GM23248 (cell line): ENCODE measurements at regions not wholly inside any gene's neighbourhood (a gene's known extent, or its start where the extent isn't known, plus 50 kb on each side); places are given as distances from the start of the nearest gene placed in this dataset.

ENCODE experiments used
- DNase-seq: peaks from one replicate; pipeline ENCODE4 v3.0.0-alpha.2; 2015
- H2AFZ ChIP-seq: fragments of 200-600 bp; sonication (generic); 2 replicates; pipeline ENCODE4 v1.6.1; 2016; ENCODE audit warnings: antibody characterized with exemption
- H3F3A ChIP-seq: fragments of 200-600 bp; sonication (generic); 2 replicates; pipeline ENCODE4 v1.6.1; 2016; ENCODE audit warnings: mild to moderate bottlenecking, antibody characterized with exemption, mixed run types; ENCODE audit not compliant: insufficient read depth
- H3K27ac ChIP-seq: fragments of 200-600 bp; sonication (generic); 2 replicates; pipeline ENCODE4 v1.5.1; 2016; ENCODE audit warnings: mild to moderate bottlenecking
- H3K27me3 ChIP-seq: fragments of 200-600 bp; sonication (generic); replicated peaks from 2 replicates; pipeline ENCODE4 v1.6.1; 2016; ENCODE audit warnings: mild to moderate bottlenecking; ENCODE audit not compliant: insufficient read depth
- H3K36me3 ChIP-seq: fragments of 200-600 bp; sonication (generic); 2 replicates; pipeline ENCODE4 v1.6.1; 2016; ENCODE audit warnings: low read depth, mild to moderate bottlenecking
- H3K4me1 ChIP-seq: fragments of 200-600 bp; sonication (generic); 2 replicates; pipeline ENCODE4 v1.6.1; 2016; ENCODE audit warnings: mild to moderate bottlenecking; ENCODE audit not compliant: insufficient read depth
- H3K4me2 ChIP-seq: fragments of 200-600 bp; sonication (generic); one replicate; pipeline ENCODE4 v1.6.1; 2016; ENCODE audit warnings: mild to moderate bottlenecking; ENCODE audit not compliant: unreplicated experiment
- H3K4me3 ChIP-seq: fragments of 200-600 bp; sonication (generic); 2 replicates; pipeline ENCODE4 v1.5.1; 2016; ENCODE audit warnings: mild to moderate bottlenecking
- H3K79me2 ChIP-seq: fragments of 200-600 bp; sonication (generic); 2 replicates; pipeline ENCODE4 v1.6.1; 2016; ENCODE audit warnings: mild to moderate bottlenecking; ENCODE audit not compliant: insufficient read depth
- H3K9ac ChIP-seq: fragments of 200-600 bp; sonication (generic); 2 replicates; pipeline ENCODE4 v1.6.1; 2016; ENCODE audit warnings: mild to moderate bottlenecking
- H3K9me2 ChIP-seq: fragments of 200-600 bp; sonication (generic); 2 replicates; pipeline ENCODE4 v1.6.1; 2016; ENCODE audit warnings: mixed run types, mild to moderate bottlenecking, moderate library complexity; ENCODE audit not compliant: insufficient read depth
- H3K9me3 ChIP-seq: fragments of 200-600 bp; sonication (generic); one replicate; pipeline ENCODE4 v1.6.1; 2017; ENCODE audit warnings: low read depth
- H4K20me1 ChIP-seq: fragments of 200-600 bp; sonication (generic); 2 replicates; pipeline ENCODE4 v1.6.0; 2016; ENCODE audit not compliant: insufficient read depth
- EZH2 ChIP-seq: fragments of 200-600 bp; sonication (generic); IDR thresholded peaks from 2 replicates; pipeline ENCODE4 v1.6.1; 2018; ENCODE audit warnings: antibody characterized with exemption, mild to moderate bottlenecking; ENCODE audit not compliant: insufficient read depth, poor library complexity, severe bottlenecking
- EZH2phosphoT487 ChIP-seq: fragments of 200-600 bp; sonication (generic); IDR thresholded peaks from 2 replicates; pipeline ENCODE4 v1.6.1; 2018; ENCODE audit warnings: antibody characterized with exemption, moderate library complexity, mild to moderate bottlenecking, low read depth; ENCODE audit not compliant: insufficient read depth
- whole genome bisulfite sequencing, 2 experiments: methylation state at CpG; one replicate each; pipeline ENCODE4 v1.1.6; 2015 to 2017; ENCODE audit warnings: low lambda C conversion rate in 2 of 2, low coverage in 1 of 2; ENCODE audit errors: missing lambda C conversion rate in 2 of 2; 5-methylcytosine and 5-hydroxymethylcytosine counted together
- in situ Hi-C: fragments of 300-500 bp; cut with MboI; formaldehyde crosslinking; loops from 2 replicates; pipeline ENCODE4 v1.15.0; 2020

GRCh38 chr11:45017329-45017728 is 66.6 kb upstream of the TP53I11 start:
- Histone ChIP-seq H3K4me2 (no peak overlapping the region), H3F3A (peaks cover 11% of the 10 kb centered on the region; the same call in 1 of the 2 replicates), H3K9me3 (no peaks in the 10 kb centered on the region), H3K27me3 (no peaks in the 10 kb centered on the region), H3K4me1 (peaks cover 30% of the 10 kb centered on the region), H4K20me1 (no peaks in the 10 kb centered on the region), H3K79me2 (no peaks in the 10 kb centered on the region), H3K9ac (no peak overlapping the region), H3K36me3 (no peaks in the 10 kb centered on the region), H3K4me3 (no peak overlapping the region), H3K9me2 (no peaks in the 10 kb centered on the region), H3K27ac (no peak overlapping the region), H2AFZ (no peak overlapping the region)
- WGBS, 2 experiments = 41 to 44% methylated on average over 6 of the region's 6 CpGs
- no peak for DNase-seq
- TF ChIP-seq EZH2phosphoT487 = no peak
- TF ChIP-seq EZH2 = no peak
- in situ Hi-C loops = no loop called here

GRCh38 chr11:45021001-45021400 is 70.3 kb upstream of the TP53I11 start:
- Histone ChIP-seq H3K79me2 (no peaks in the 10 kb centered on the region), H3F3A (peaks cover 18% of the 10 kb centered on the region; the same call in 1 of the 2 replicates), H4K20me1 (no peaks in the 10 kb centered on the region), H3K27me3 (no peaks in the 10 kb centered on the region), H3K36me3 (no peaks in the 10 kb centered on the region), H3K9ac (peak overlapping the region; percentile 49; the same call in 1 of the 2 replicates), H3K4me1 (peaks cover 47% of the 10 kb centered on the region), H3K4me2 (peak overlapping the region; percentile 48), H3K4me3 (no peak overlapping the region), H3K9me3 (no peaks in the 10 kb centered on the region), H3K27ac (peak overlapping the region; percentile 83), H2AFZ (no peak overlapping the region), H3K9me2 (no peaks in the 10 kb centered on the region)
- DNase-seq = no peak
- in situ Hi-C loops = no loop called here
- TF ChIP-seq EZH2 (no peak), EZH2phosphoT487 (no peak)

DNA sequence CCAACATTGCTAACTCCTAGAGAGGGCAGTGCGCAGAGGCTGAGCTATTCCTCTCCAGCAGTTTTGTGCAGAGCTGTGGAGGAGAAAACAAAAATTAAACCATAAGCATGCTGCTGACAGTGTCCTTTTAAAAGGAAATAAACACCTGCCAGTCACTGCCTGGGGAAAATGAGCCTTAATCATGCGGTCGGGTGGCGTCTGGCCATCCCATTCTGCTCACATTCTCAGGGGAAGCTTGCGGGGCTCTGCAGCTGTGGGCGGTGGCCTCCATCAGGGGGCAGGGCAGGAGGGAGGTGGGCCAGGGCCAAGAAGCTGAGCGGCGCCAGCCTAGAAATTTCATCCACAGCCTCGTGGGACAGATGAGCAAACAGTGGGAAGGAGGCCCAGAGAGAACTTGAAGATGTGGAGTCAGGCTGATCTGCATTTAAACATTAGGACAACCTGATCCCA is 71.0 kb upstream of the TP53I11 start:
- in situ Hi-C loops = no loop called here
- peak overlapping the region; percentile 33; the same call in 1 of the 2 replicates for H2AFZ ChIP-seq
- no peaks in the 10 kb centered on the region for H3K79me2 ChIP-seq
- peaks cover 40% of the 10 kb centered on the region for H3K4me1 ChIP-seq
- peak overlapping the region; percentile 48 for H3K4me2 ChIP-seq
- H4K20me1 ChIP-seq = no peaks in the 10 kb centered on the region
- WGBS, 2 experiments = 1 to 2% methylated on average over 9 of the region's 9 CpGs
- peak; percentile 95 for DNase-seq
- H3K9ac ChIP-seq = peak overlapping the region; percentile 55
- 0 out of 2 replicates have a peak overlapping the region, but pooled peaks have one; percentile 13 for H3K4me3 ChIP-seq
- no peaks in the 10 kb centered on the region for H3K36me3 ChIP-seq
- TF ChIP-seq EZH2phosphoT487 (0 out of 2 replicates have a peak, but pooled peaks have one; percentile 59), EZH2 (no peak)
- peaks cover 18% of the 10 kb centered on the region; the same call in 1 of the 2 replicates for H3F3A ChIP-seq
- no peaks in the 10 kb centered on the region for H3K9me3 ChIP-seq
- H3K9me2 ChIP-seq = no peaks in the 10 kb centered on the region
- H3K27ac ChIP-seq = peak overlapping the region; percentile 83
- no peaks in the 10 kb centered on the region for H3K27me3 ChIP-seq

- Histone ChIP-seq H3K27ac (peak overlapping the region; percentile 83), H2AFZ (no peak overlapping the region), H3K27me3 (no peaks in the 10 kb centered on the region; the same call in 1 of the 2 replicates), H3K36me3 (no peaks in the 10 kb centered on the region), H3K4me3 (no peak overlapping the region), H3K79me2 (no peaks in the 10 kb centered on the region), H4K20me1 (no peaks in the 10 kb centered on the region), H3K4me1 (peaks cover 34% of the 10 kb centered on the region), H3K9me2 (no peaks in the 10 kb centered on the region), H3K9me3 (no peaks in the 10 kb centered on the region), H3K4me2 (peak overlapping the region; percentile 48), H3F3A (peaks cover 18% of the 10 kb centered on the region; the same call in 1 of the 2 replicates), H3K9ac (peak overlapping the region; percentile 55)
- DNase-seq = peak; percentile 87
- WGBS, 2 experiments = 12 to 20% methylated on average over 9 of the region's 9 CpGs
- in situ Hi-C loops = no loop called here
- TF ChIP-seq EZH2 = no peak
- no peak for TF ChIP-seq EZH2phosphoT487
Measured at GRCh38 chr11:45022294-45023064, 71.8 kb upstream of the TP53I11 start.
